BLaER1 treated with 17β-estradiol and CSF1 and Interleukin-3, amounts not matched to agents 10 nM and 100 nM (cell line): ENCODE measurements at regions not wholly inside any gene's neighbourhood (a gene's known extent, or its start where the extent isn't known, plus 50 kb on each side); places are given as distances from the start of the nearest gene placed in this dataset.

Experiments used
- H3K27ac ChIP-seq, 11 experiments: shearing (Covaris generic); formaldehyde crosslinking; 2 replicates each; pipeline ENCODE4 v1.8.1; 2022
- H3K27me3 ChIP-seq, 11 experiments: shearing (Covaris generic); formaldehyde crosslinking; 2 replicates each; pipeline ENCODE4 v1.8.1; 2022
- H3K36me3 ChIP-seq, 11 experiments: shearing (Covaris generic); formaldehyde crosslinking; 2 replicates each; pipeline ENCODE4 v1.8.1; 2022
- H3K4me1 ChIP-seq, 10 experiments: shearing (Covaris generic); formaldehyde crosslinking; 2 replicates each; pipeline ENCODE4 v1.8.1; 2022
- H3K4me2 ChIP-seq, 11 experiments: shearing (Covaris generic); formaldehyde crosslinking; 2 replicates each; pipeline ENCODE4 v1.8.1; 2022
- H3K4me3 ChIP-seq, 10 experiments: shearing (Covaris generic); formaldehyde crosslinking; 2 replicates each; pipeline ENCODE4 v1.8.1; 2022
- H3K9ac ChIP-seq, 11 experiments: shearing (Covaris generic); formaldehyde crosslinking; 2 replicates each; pipeline ENCODE4 v1.8.1; 2022
- H3K9me3 ChIP-seq, 11 experiments: shearing (Covaris generic); formaldehyde crosslinking; replicated peaks in 1 of 11; 2 replicates each; pipeline ENCODE4 v1.8.1; 2022
- H4K20me1 ChIP-seq, 11 experiments: shearing (Covaris generic); formaldehyde crosslinking; 2 replicates each; pipeline ENCODE4 v1.8.1; 2022
- Cebpa-rat ChIP-seq, 11 experiments: shearing (Covaris generic); IDR thresholded peaks; 2 replicates each; pipeline ENCODE4 v1.8.1; 2022

GRCh38 chr1:165040641-165041040 is 315.9 kb downstream of the LMX1A start:
- no peaks in the 10 kb centered on the region for H3K9me3 ChIP-seq
- H3K9ac ChIP-seq: no peak overlapping the region
- no peak overlapping the region for H3K4me3 ChIP-seq
- H3K27ac ChIP-seq: no peak overlapping the region
- H3K4me1 ChIP-seq: no peaks in the 10 kb centered on the region
- H3K36me3 ChIP-seq: no peaks in the 10 kb centered on the region
- no peaks in the 10 kb centered on the region for H3K27me3 ChIP-seq
- no peak for TF ChIP-seq Cebpa-rat (IDR thresholded peaks at IDR 0.05)
- H4K20me1 ChIP-seq: no peaks in the 10 kb centered on the region
- no peak overlapping the region for H3K4me2 ChIP-seq

DNA sequence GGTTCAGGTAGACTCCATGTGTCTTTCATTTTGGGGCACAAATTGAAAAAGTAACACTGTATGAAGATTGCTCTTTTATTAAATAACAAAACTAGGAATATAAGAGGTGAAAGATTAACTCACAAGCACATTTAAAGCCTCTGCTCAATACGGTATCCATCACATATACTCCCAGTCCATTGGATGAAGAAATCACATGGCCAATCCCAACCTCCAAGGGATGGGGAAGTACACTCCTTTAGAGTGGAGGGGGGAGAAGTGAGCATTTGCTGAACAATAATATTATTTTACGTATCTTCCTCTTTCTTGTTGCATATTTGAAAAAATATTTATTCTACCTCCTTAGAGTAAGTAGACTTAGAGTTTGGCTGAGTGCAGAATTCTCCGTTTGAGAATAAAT is 316.5 kb downstream of the LMX1A start:
- Histone ChIP-seq H3K4me1 (no peaks in the 10 kb centered on the region), H3K9ac (no peak overlapping the region), H3K4me2 (no peak overlapping the region), H3K36me3 (no peaks in the 10 kb centered on the region), H3K27ac (no peak overlapping the region), H3K9me3 (no peaks in the 10 kb centered on the region), H3K27me3 (no peaks in the 10 kb centered on the region), H4K20me1 (no peaks in the 10 kb centered on the region), H3K4me3 (no peak overlapping the region)
- no peak for TF ChIP-seq Cebpa-rat (IDR thresholded peaks at IDR 0.05)

DNA sequence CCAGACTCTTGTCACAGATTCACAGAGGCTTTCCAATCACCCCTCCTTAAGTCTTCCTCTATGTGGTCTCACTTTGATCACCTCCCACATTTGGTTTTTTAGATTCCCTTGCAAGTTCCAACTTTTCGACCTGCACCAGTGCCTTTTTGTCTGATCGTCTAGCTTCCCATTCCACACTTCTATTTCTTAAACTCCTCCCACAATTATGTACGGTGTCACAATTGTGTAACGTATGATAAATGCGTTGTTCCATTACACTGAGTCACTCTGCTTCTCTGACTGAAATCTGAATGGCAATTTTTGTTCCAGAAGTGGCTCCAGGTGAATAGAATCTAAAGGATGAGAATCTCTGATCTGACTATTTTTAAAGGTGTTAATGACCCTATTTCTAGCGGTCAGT is 320.1 kb downstream of the LMX1A start:
- H4K20me1 ChIP-seq: no peaks in the 10 kb centered on the region
- H3K4me2 ChIP-seq: no peak overlapping the region
- H3K9ac ChIP-seq: no peak overlapping the region
- no peak overlapping the region for H3K27ac ChIP-seq
- H3K4me1 ChIP-seq: no peaks in the 10 kb centered on the region
- no peaks in the 10 kb centered on the region for H3K9me3 ChIP-seq
- no peak overlapping the region for H3K4me3 ChIP-seq
- H3K36me3 ChIP-seq: no peaks in the 10 kb centered on the region
- TF ChIP-seq Cebpa-rat (IDR thresholded peaks at IDR 0.05): no peak
- no peaks in the 10 kb centered on the region for H3K27me3 ChIP-seq

DNA sequence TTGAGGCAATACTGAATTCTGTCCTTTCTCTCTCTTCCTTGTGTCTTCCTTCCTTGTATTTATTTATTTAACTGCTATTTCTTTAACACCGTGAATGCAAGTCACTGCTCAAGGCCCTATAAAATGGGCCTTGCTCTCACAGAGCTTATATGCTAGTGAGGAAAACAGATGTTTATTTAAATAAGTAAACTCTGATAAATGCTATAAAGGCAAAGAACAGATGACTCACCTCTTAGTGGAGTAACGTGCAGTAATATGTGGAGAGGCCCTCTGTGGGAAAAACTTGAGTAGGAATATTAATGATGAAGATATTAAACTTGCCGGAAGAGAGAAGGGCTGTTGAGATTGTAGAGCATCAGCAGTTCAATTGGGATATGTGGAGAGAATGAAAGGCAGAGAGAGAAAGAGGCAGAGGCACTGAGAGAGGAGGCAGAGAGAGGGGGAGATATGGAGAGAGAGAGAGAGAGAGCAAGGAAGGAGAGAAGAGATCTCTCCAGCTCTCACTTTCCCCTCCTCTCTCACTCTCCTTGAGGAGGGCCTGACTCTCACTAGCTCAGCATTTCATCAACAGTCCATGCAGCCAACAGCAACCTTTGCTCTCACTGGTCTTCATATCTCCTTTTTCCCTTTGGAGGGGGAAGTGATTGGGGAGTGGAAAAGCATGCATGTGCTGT is 322.2 kb downstream of the LMX1A start:
- no peaks in the 10 kb centered on the region for H3K36me3 ChIP-seq
- no peaks in the 10 kb centered on the region for H4K20me1 ChIP-seq
- no peak overlapping the region for H3K4me3 ChIP-seq
- no peak for TF ChIP-seq Cebpa-rat (IDR thresholded peaks at IDR 0.05)
- H3K4me1 ChIP-seq: no peaks in the 10 kb centered on the region
- H3K27me3 ChIP-seq: no peaks in the 10 kb centered on the region
- no peak overlapping the region for H3K27ac ChIP-seq
- H3K9me3 ChIP-seq: no peaks in the 10 kb centered on the region
- no peak overlapping the region for H3K4me2 ChIP-seq
- H3K9ac ChIP-seq: no peak overlapping the region

DNA sequence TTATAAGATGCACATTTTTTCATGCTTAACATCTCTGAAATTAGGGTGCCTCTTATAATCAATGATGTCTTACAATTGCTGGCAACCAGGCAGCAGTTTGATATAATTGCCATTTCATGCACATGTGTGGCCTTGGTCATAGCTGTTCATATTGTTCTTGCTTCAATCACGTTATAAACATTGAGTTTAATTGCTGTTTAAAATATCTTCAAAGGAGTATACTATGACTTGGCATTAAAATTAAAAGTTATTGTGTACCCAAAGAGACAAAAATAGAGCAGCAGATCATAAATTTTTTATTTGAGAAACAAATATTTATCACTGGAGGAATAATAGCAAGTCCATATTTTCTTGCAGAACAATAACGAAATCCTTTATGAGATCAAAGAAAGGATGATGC is 325.5 kb downstream of the LMX1A start:
- Histone ChIP-seq H3K27ac (no peak overlapping the region), H3K36me3 (no peaks in the 10 kb centered on the region), H3K27me3 (no peaks in the 10 kb centered on the region), H3K4me3 (no peak overlapping the region), H3K4me1 (no peaks in the 10 kb centered on the region), H4K20me1 (no peaks in the 10 kb centered on the region), H3K4me2 (no peak overlapping the region), H3K9ac (no peak overlapping the region), H3K9me3 (no peaks in the 10 kb centered on the region)
- no peak for TF ChIP-seq Cebpa-rat (IDR thresholded peaks at IDR 0.05)

GRCh38 chr1:165025805-165026204 is 330.7 kb downstream of the LMX1A start:
- no peaks in the 10 kb centered on the region for H3K27me3 ChIP-seq
- TF ChIP-seq Cebpa-rat (IDR thresholded peaks at IDR 0.05): no peak
- H3K27ac ChIP-seq: no peak overlapping the region
- H3K36me3 ChIP-seq: no peaks in the 10 kb centered on the region
- H3K4me3 ChIP-seq: no peak overlapping the region
- no peaks in the 10 kb centered on the region for H4K20me1 ChIP-seq
- no peak overlapping the region for H3K9ac ChIP-seq
- H3K4me1 ChIP-seq: no peaks in the 10 kb centered on the region
- no peak overlapping the region for H3K4me2 ChIP-seq
- peaks cover 12 to 22% (median 17%) of the 10 kb centered on the region in 11 experiments for H3K9me3 ChIP-seq

DNA sequence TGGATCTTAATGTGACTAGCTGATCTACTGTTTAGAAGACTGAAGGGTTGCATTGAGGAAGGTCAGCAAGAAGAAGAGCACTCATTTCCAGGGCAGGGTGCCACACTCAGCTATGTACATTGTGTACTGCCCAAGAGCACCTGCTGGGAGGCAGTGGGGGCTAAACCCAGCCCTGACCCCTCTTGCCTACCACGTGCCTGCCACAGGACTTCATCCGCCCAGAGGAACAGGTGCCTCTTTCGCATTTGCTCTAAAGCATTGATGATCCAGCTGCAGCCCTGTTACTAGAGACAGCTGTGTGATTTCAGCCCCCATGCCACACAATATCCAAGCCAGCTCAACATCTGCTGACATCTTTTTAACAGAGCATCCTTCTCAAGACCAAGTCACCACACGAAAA is 341.8 kb downstream of the LMX1A start:
- peaks cover 0 to 4% (median 0%) of the 10 kb centered on the region in 11 experiments; a peak in 1 of 22 replicates for H3K9me3 ChIP-seq
- TF ChIP-seq Cebpa-rat (IDR thresholded peaks at IDR 0.05): no peak
- no peaks in the 10 kb centered on the region for H4K20me1 ChIP-seq
- H3K4me2 ChIP-seq: no peak overlapping the region
- no peaks in the 10 kb centered on the region for H3K4me1 ChIP-seq
- H3K9ac ChIP-seq: no peak overlapping the region
- H3K27me3 ChIP-seq: no peaks in the 10 kb centered on the region
- no peaks in the 10 kb centered on the region for H3K36me3 ChIP-seq
- no peak overlapping the region for H3K4me3 ChIP-seq
- no peak overlapping the region for H3K27ac ChIP-seq

DNA sequence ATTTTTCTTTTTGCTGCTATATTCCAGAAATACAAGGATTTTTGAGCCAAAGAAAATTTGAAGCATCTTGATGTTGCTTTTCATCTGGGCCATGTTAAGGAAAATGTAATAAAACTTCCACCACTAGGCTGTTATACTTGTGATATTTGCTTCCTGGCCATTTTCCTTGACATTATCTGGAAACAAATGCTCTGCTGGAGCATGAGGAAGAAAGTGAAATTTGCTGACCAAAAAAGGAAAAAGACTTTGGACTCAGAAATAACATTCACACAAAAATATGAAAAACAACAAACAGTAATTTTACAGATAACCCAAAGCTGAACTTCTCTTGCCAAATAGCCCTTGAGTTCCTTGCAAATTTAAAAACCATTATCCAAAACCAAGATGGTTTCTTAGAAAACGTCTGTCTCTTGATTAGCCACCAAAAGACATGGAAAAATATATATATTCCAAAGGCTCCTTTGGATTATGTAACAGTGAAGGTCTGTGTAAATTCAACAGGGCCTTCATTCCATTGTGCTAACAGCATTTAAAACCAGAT is 344.5 kb downstream of the LMX1A start:
- Histone ChIP-seq H4K20me1 (no peaks in the 10 kb centered on the region), H3K27me3 (no peaks in the 10 kb centered on the region), H3K27ac (no peak overlapping the region), H3K4me3 (no peak overlapping the region), H3K36me3 (no peaks in the 10 kb centered on the region), H3K9ac (no peak overlapping the region), H3K4me1 (no peaks in the 10 kb centered on the region), H3K9me3 (no peaks in the 10 kb centered on the region), H3K4me2 (no peak overlapping the region)
- no peak for TF ChIP-seq Cebpa-rat (IDR thresholded peaks at IDR 0.05)

DNA sequence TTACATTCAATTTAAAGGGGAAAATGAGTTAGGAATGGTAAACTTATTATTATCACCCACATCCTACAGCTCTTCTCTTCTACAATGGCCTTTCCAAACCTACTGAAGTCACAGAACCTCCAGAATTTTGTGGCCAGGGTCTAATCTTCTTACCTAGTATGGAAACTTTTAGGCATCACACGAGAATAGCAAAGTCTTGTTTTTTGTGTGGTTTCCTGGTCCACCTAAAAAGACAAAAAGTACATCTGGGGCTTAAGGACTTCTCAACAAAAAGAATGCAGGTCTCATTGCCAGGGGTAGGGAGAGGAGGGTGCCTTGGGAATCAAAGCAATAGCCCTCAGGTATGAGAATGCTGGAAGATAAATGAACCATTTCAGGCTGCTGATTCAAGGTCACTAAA is 345.3 kb downstream of the LMX1A start:
- Histone ChIP-seq H3K36me3 (no peaks in the 10 kb centered on the region), H3K9ac (no peak overlapping the region), H3K27me3 (no peaks in the 10 kb centered on the region), H3K4me1 (no peaks in the 10 kb centered on the region), H3K27ac (no peak overlapping the region), H3K4me2 (no peak overlapping the region), H3K9me3 (no peaks in the 10 kb centered on the region), H3K4me3 (no peak overlapping the region), H4K20me1 (no peaks in the 10 kb centered on the region)
- TF ChIP-seq Cebpa-rat (IDR thresholded peaks at IDR 0.05): no peak

DNA sequence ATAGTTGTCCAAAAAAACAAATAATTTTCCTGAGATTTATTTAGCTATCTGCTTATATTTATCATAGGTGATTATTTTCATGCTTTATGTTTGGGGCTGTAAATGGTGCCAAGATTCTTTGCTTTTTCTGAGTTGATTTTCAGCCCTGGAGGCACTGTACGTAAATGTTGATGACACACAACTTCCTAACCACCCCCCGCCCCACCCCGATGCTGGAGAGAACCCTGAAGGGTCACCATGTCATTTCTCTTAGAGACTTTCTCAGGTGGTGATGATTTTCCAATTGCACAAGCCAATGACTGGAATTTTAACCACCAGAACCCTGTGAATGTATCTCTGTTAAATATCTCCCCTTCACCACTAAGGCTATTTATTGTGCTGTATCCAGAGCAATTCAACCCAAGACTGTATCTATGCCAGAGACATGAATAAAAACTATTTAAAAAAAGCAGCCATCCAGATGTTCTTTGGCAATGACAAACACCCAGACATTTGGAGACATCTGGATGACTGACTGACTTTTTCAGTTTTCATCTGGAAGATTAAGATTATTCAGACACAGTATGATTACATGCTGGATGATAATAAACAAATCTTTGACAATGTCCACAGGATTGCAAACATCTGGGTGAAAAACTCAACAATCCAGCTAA is 346.0 kb downstream of the LMX1A start:
- Histone ChIP-seq H3K4me1 (no peaks in the 10 kb centered on the region), H3K9me3 (no peaks in the 10 kb centered on the region), H3K9ac (no peak overlapping the region)

More for the DNA sequence above, 346.0 kb downstream of the LMX1A start:
- no peak for TF ChIP-seq Cebpa-rat (IDR thresholded peaks at IDR 0.05)
- H4K20me1 ChIP-seq: no peaks in the 10 kb centered on the region
- H3K4me2 ChIP-seq: no peak overlapping the region
- H3K27me3 ChIP-seq: no peaks in the 10 kb centered on the region
- H3K27ac ChIP-seq: no peak overlapping the region
- no peaks in the 10 kb centered on the region for H3K36me3 ChIP-seq
- H3K4me3 ChIP-seq: no peak overlapping the region
